A673 (cell line): ENCODE measurements at regions not wholly inside any gene's neighbourhood (a gene's known extent, or its start where the extent isn't known, plus 50 kb on each side); places are given as distances from the start of the nearest gene placed in this dataset.

Experiments used
- BruUV-seq: library from RNA; stranded (reverse); fragments of 400-500 nt; replicated peaks from 2 replicates; lab custom pipeline; 2021; lab: Mats Ljungman, UMichigan
- CTCF ChIA-PET: fragments of 300-600 bp; sonication (Branson Sonifier 250); formaldehyde crosslinking; loops from one replicate; lab custom pipeline; 2022; ENCODE audit warnings: antibody characterized with exemption; lab: Charles Lee
- POLR2A ChIA-PET: fragments of 300-600 bp; sonication (Branson Sonifier 250); formaldehyde crosslinking; loops from one replicate; lab custom pipeline; 2022; ENCODE audit warnings: antibody characterized with exemption; ENCODE audit not compliant: low non-redundant PET; lab: Charles Lee
- DNase-seq: peaks from one replicate; pipeline ENCODE4 v3.0.0-alpha.2; 2015; ENCODE audit warnings: low spot score
- H3K27ac ChIP-seq: fragments of 200-600 bp; sonication (generic); 2 replicates; pipeline ENCODE4 v1.5.1; 2016; ENCODE audit warnings: mixed run types, low read depth, mild to moderate bottlenecking, mixed read lengths, antibody characterized with exemption, low read length; ENCODE audit not compliant: poor library complexity, severe bottlenecking
- H3K27me3 ChIP-seq: fragments of 200-600 bp; sonication (generic); replicated peaks from 2 replicates; pipeline ENCODE4 v1.6.1; 2017; ENCODE audit warnings: mixed run types, low read depth, mild to moderate bottlenecking, mixed read lengths, antibody characterized with exemption, low read length; ENCODE audit not compliant: insufficient read depth, poor library complexity
- H3K36me3 ChIP-seq: fragments of 200-600 bp; sonication (generic); 2 replicates; pipeline ENCODE4 v1.6.1; 2016; ENCODE audit warnings: mixed run types, mild to moderate bottlenecking, mixed read lengths, antibody characterized with exemption, low read length; ENCODE audit not compliant: insufficient read depth, poor library complexity, severe bottlenecking
- H3K4me1 ChIP-seq: fragments of 200-600 bp; sonication (generic); 2 replicates; pipeline ENCODE4 v1.6.1; 2017; ENCODE audit warnings: mixed run types, mild to moderate bottlenecking, mixed read lengths, antibody characterized with exemption, low read length; ENCODE audit not compliant: insufficient read depth, poor library complexity, severe bottlenecking
- H3K4me3 ChIP-seq: fragments of 200-600 bp; sonication (generic); 2 replicates; pipeline ENCODE4 v1.5.1; 2016; ENCODE audit warnings: low read depth, mixed run types, mild to moderate bottlenecking, mixed read lengths, low read length; ENCODE audit not compliant: poor library complexity, severe bottlenecking
- H3K9me3 ChIP-seq: fragments of 200-600 bp; sonication (generic); 2 replicates; pipeline ENCODE4 v1.6.1; 2016; ENCODE audit warnings: mixed run types, low read depth, mild to moderate bottlenecking, mixed read lengths, antibody characterized with exemption, low read length; ENCODE audit not compliant: poor library complexity, severe bottlenecking
- CTCF ChIP-seq: fragments of 300-800, 200-600 bp; sonication (generic); conservative IDR thresholded peaks from 2 replicates; pipeline ENCODE4 v1.5.1; 2017; ENCODE audit warnings: low read depth, mild to moderate bottlenecking, antibody characterized with exemption, low read length, moderate library complexity, mixed read lengths
- EZH2 ChIP-seq: fragments of 200-600 bp; sonication (generic); IDR thresholded peaks from 2 replicates; pipeline ENCODE4 v1.6.1; 2017; ENCODE audit warnings: borderline replicate concordance, low read depth, mild to moderate bottlenecking, mixed read lengths, antibody characterized with exemption, low read length; ENCODE audit not compliant: poor library complexity, severe bottlenecking
- intact Hi-C: fragments of 100-400 bp; cut with micrococcal nuclease; formaldehyde crosslinking; loops from one replicate; pipeline ENCODE4 v1.10.0; 2022; ENCODE audit not compliant: unreplicated experiment

- intact Hi-C loops: no loop called here
- ChIA-PET CTCF (no interaction called here), POLR2A (no interaction called here)
- TF ChIP-seq EZH2 (no peak), CTCF (no peak)
- Histone ChIP-seq H3K4me3 (no peak overlapping the region), H3K4me1 (no peaks in the 10 kb centered on the region), H3K27ac (no peak overlapping the region), H3K27me3 (no peaks in the 10 kb centered on the region), H3K9me3 (no peaks in the 10 kb centered on the region), H3K36me3 (no peaks in the 10 kb centered on the region)
- DNase-seq: no peak
- no TSS peak for BruUV-seq
Measured at GRCh38 chr2:64220894-64221617, 76.8 kb upstream of the PELI1 start.

DNA sequence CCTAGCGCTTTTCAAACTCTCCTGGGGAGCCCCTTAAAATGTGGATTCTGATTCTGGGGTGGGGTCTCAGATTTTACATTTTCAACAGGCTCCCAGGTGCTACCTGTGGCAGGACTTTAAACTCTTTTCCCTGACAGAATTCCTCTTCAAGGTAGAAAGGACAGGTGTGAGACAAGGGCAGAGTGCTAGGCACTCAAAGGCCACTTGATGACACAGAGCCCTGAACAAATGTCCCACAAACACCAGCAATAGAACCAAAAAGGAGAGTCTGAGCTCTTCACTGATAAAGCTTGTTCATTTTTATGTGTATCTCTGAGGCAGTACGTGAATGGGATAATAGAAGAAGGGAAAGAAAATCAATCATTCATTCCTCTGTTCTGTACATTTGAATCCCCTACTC is 77.7 kb upstream of the PELI1 start:
- TF ChIP-seq EZH2: no peak
- no peak for TF ChIP-seq CTCF
- ChIA-PET CTCF (no interaction called here), POLR2A (no interaction called here)
- no TSS peak for BruUV-seq
- Histone ChIP-seq H3K36me3 (no peaks in the 10 kb centered on the region), H3K27me3 (no peaks in the 10 kb centered on the region), H3K27ac (no peak overlapping the region), H3K4me1 (no peaks in the 10 kb centered on the region), H3K9me3 (no peaks in the 10 kb centered on the region), H3K4me3 (no peak overlapping the region)
- no peak for DNase-seq
- intact Hi-C loops: no loop called here

GRCh38 chr2:64222351-64222750 is 78.1 kb upstream of the PELI1 start:
- BruUV-seq: no TSS peak
- Histone ChIP-seq H3K4me1 (peaks cover 3% of the 10 kb centered on the region), H3K4me3 (no peak overlapping the region), H3K27me3 (no peaks in the 10 kb centered on the region), H3K36me3 (no peaks in the 10 kb centered on the region), H3K27ac (no peak overlapping the region), H3K9me3 (no peaks in the 10 kb centered on the region)
- POLR2A ChIA-PET: no interaction called here
- DNase-seq: no peak
- intact Hi-C loops: no loop called here
- TF ChIP-seq CTCF: no peak
- CTCF ChIA-PET: no interaction called here
